Mononuclear cell (primary cell): ENCODE measurements at regions not wholly inside any gene's neighbourhood (a gene's known extent, or its start where the extent isn't known, plus 50 kb on each side); places are given as distances from the start of the nearest gene placed in this dataset.

Source experiments
- H3K27me3 ChIP-seq: 2 replicates; pipeline ENCODE4 v1.6.0; 2011; ENCODE audit warnings: low read length, control low read depth; ENCODE audit not compliant: insufficient read depth
- H3K4me1 ChIP-seq: 2 replicates; pipeline ENCODE4 v1.5.1; 2011; ENCODE audit warnings: mild to moderate bottlenecking, low read length, control low read depth; ENCODE audit not compliant: insufficient read depth
- H3K4me3 ChIP-seq: 2 replicates; pipeline ENCODE4 v1.5.1; 2011; ENCODE audit warnings: mild to moderate bottlenecking, low read length, moderate library complexity
- H3K9me3 ChIP-seq: 2 replicates; pipeline ENCODE4 v1.5.1; 2011; ENCODE audit warnings: low read depth, mild to moderate bottlenecking, control low read depth, low read length

GRCh38 chr20:2203436-2203835, 92.4 kb upstream of the TGM3 start:
- H3K9me3 ChIP-seq = no peaks in the 10 kb centered on the region
- peaks cover 23% of the 10 kb centered on the region for H3K27me3 ChIP-seq
- no peak overlapping the region for H3K4me3 ChIP-seq
- H3K4me1 ChIP-seq = peaks cover 16% of the 10 kb centered on the region

- Histone ChIP-seq H3K27me3 (peaks cover 29% of the 10 kb centered on the region), H3K4me3 (no peak overlapping the region), H3K9me3 (no peaks in the 10 kb centered on the region), H3K4me1 (peaks cover 16% of the 10 kb centered on the region)
Measured at GRCh38 chr20:2204021-2204420, 91.8 kb upstream of the TGM3 start.

GRCh38 chr20:2206957-2207769, 88.6 kb upstream of the TGM3 start:
- H3K27me3 ChIP-seq = peaks cover 29% of the 10 kb centered on the region
- H3K9me3 ChIP-seq = no peaks in the 10 kb centered on the region
- H3K4me3 ChIP-seq = peak overlapping the region; percentile 41

GRCh38 chr20:2207770-2208097, 88.1 kb upstream of the TGM3 start:
- Histone ChIP-seq H3K4me3 (peak overlapping the region; percentile 41), H3K27me3 (peaks cover 29% of the 10 kb centered on the region), H3K4me1 (peaks cover 36% of the 10 kb centered on the region)

More at GRCh38 chr20:2206957-2207769, 88.6 kb upstream of the TGM3 start:
- peaks cover 32% of the 10 kb centered on the region for H3K4me1 ChIP-seq

GRCh38 chr20:2208897-2209296, 86.9 kb upstream of the TGM3 start:
- no peak overlapping the region for H3K4me3 ChIP-seq
- peaks cover 37% of the 10 kb centered on the region for H3K4me1 ChIP-seq
- H3K27me3 ChIP-seq = peaks cover 25% of the 10 kb centered on the region
- H3K9me3 ChIP-seq = no peaks in the 10 kb centered on the region

More at GRCh38 chr20:2207770-2208097, 88.1 kb upstream of the TGM3 start:
- no peaks in the 10 kb centered on the region for H3K9me3 ChIP-seq

- Histone ChIP-seq H3K9me3 (no peaks in the 10 kb centered on the region), H3K4me3 (no peak overlapping the region), H3K27me3 (peaks cover 25% of the 10 kb centered on the region), H3K4me1 (peaks cover 37% of the 10 kb centered on the region)
Measured at GRCh38 chr20:2210646-2211552, 84.9 kb upstream of the TGM3 start.

GRCh38 chr20:2212456-2213015, 83.3 kb upstream of the TGM3 start:
- peaks cover 12% of the 10 kb centered on the region for H3K27me3 ChIP-seq
- H3K9me3 ChIP-seq = no peaks in the 10 kb centered on the region
- H3K4me3 ChIP-seq = no peak overlapping the region
- peaks cover 41% of the 10 kb centered on the region for H3K4me1 ChIP-seq

- no peak overlapping the region for H3K4me3 ChIP-seq
- H3K4me1 ChIP-seq = peaks cover 42% of the 10 kb centered on the region
Measured at GRCh38 chr20:2213401-2213800, 82.4 kb upstream of the TGM3 start.

GRCh38 chr20:2217857-2218539, 77.8 kb upstream of the TGM3 start:
- H3K27me3 ChIP-seq = no peaks in the 10 kb centered on the region
- H3K4me3 ChIP-seq = no peak overlapping the region
- H3K9me3 ChIP-seq = peaks cover 8% of the 10 kb centered on the region
- H3K4me1 ChIP-seq = peaks cover 23% of the 10 kb centered on the region

More at GRCh38 chr20:2213401-2213800, 82.4 kb upstream of the TGM3 start:
- Histone ChIP-seq H3K27me3 (peaks cover 6% of the 10 kb centered on the region), H3K9me3 (no peaks in the 10 kb centered on the region)

GRCh38 chr20:2219481-2220006, 76.3 kb upstream of the TGM3 start:
- H3K27me3 ChIP-seq = no peaks in the 10 kb centered on the region
- peaks cover 8% of the 10 kb centered on the region for H3K9me3 ChIP-seq
- peaks cover 23% of the 10 kb centered on the region for H3K4me1 ChIP-seq
- no peak overlapping the region for H3K4me3 ChIP-seq

- no peak overlapping the region for H3K4me3 ChIP-seq
- peaks cover 8% of the 10 kb centered on the region for H3K9me3 ChIP-seq
- H3K27me3 ChIP-seq = no peaks in the 10 kb centered on the region
- H3K4me1 ChIP-seq = peaks cover 23% of the 10 kb centered on the region
Measured at GRCh38 chr20:2220298-2220697, 75.5 kb upstream of the TGM3 start.

GRCh38 chr20:2221921-2222320, 73.9 kb upstream of the TGM3 start:
- H3K4me3 ChIP-seq = no peak overlapping the region
- H3K4me1 ChIP-seq = peaks cover 15% of the 10 kb centered on the region
- H3K27me3 ChIP-seq = no peaks in the 10 kb centered on the region
- peaks cover 8% of the 10 kb centered on the region for H3K9me3 ChIP-seq

- no peak overlapping the region for H3K4me3 ChIP-seq
- H3K4me1 ChIP-seq = no peaks in the 10 kb centered on the region
- peaks cover 8% of the 10 kb centered on the region for H3K9me3 ChIP-seq
- H3K27me3 ChIP-seq = no peaks in the 10 kb centered on the region
Measured at GRCh38 chr20:2223558-2224367, 72.0 kb upstream of the TGM3 start.

- Histone ChIP-seq H3K27me3 (no peaks in the 10 kb centered on the region), H3K4me3 (no peak overlapping the region), H3K9me3 (peaks cover 8% of the 10 kb centered on the region), H3K4me1 (no peaks in the 10 kb centered on the region)
Measured at GRCh38 chr20:2224368-2224639, 71.5 kb upstream of the TGM3 start.
